Endodermal cell (in vitro differentiated cells): ENCODE measurements at regions not wholly inside any gene's neighbourhood (a gene's known extent, or its start where the extent isn't known, plus 50 kb on each side); places are given as distances from the start of the nearest gene placed in this dataset.
A peak's percentile ranks its signal among the peaks of the same experiment; 100 is the strongest.

ENCODE experiments used
- DNase-seq: peaks from one replicate; pipeline ENCODE4 v3.0.0-alpha.2; 2017
- H3K27ac ChIP-seq: 2 replicates; pipeline ENCODE4 v1.5.1; 2013; ENCODE audit warnings: mild to moderate bottlenecking, low read depth, low read length, moderate library complexity
- H3K27me3 ChIP-seq: 2 replicates; pipeline ENCODE4 v1.6.1; 2013; ENCODE audit warnings: mild to moderate bottlenecking, low read length, moderate library complexity; ENCODE audit not compliant: insufficient read depth, control insufficient read depth, poor library complexity, severe bottlenecking
- H3K36me3 ChIP-seq: 2 replicates; pipeline ENCODE4 v1.7.0; 2013; ENCODE audit warnings: mild to moderate bottlenecking, low read length, moderate library complexity; ENCODE audit not compliant: control insufficient read depth, insufficient read depth
- H3K4me1 ChIP-seq: one replicate; pipeline ENCODE4 v1.7.0; 2013; ENCODE audit warnings: low read length; ENCODE audit not compliant: control insufficient read depth, insufficient read depth
- H3K4me3 ChIP-seq: 2 replicates; pipeline ENCODE4 v1.5.1; 2013; ENCODE audit warnings: mild to moderate bottlenecking, low read length, moderate library complexity
- H3K9ac ChIP-seq: 2 replicates; pipeline ENCODE4 v1.6.1; 2013; ENCODE audit warnings: mild to moderate bottlenecking, low read length, moderate library complexity; ENCODE audit not compliant: poor library complexity, severe bottlenecking; ENCODE audit errors: extremely low read depth
- H3K9me3 ChIP-seq: 2 replicates; pipeline ENCODE4 v1.6.1; 2013; ENCODE audit warnings: mild to moderate bottlenecking, low read length, moderate library complexity; ENCODE audit not compliant: control insufficient read depth
- H3K27ac Mint-ChIP-seq: 2 replicates; pipeline ENCODE4 v1.8.0; 2020; ENCODE audit warnings: mixed read lengths
- H3K27me3 Mint-ChIP-seq: 2 replicates; pipeline ENCODE4 v1.8.0; 2021; ENCODE audit warnings: mild to moderate bottlenecking, mixed read lengths; ENCODE audit not compliant: insufficient read depth
- H3K36me3 Mint-ChIP-seq: 2 replicates; pipeline ENCODE4 v1.8.0; 2020; ENCODE audit warnings: low read depth, mixed read lengths
- H3K4me1 Mint-ChIP-seq: 2 replicates; pipeline ENCODE4 v1.8.0; 2020; ENCODE audit warnings: mixed read lengths
- H3K4me3 Mint-ChIP-seq: 2 replicates; pipeline ENCODE4 v1.8.0; 2020; ENCODE audit warnings: mild to moderate bottlenecking, moderate library complexity, mixed read lengths
- H3K9me3 Mint-ChIP-seq: 2 replicates; pipeline ENCODE4 v1.8.0; 2020; ENCODE audit warnings: mild to moderate bottlenecking, mixed read lengths
- WGBS, 2 experiments: methylation state at CpG; one replicate each; pipeline versions ENCODE4 v1.1.5 to v1.1.7; 2013; ENCODE audit warnings: missing lambda C conversion rate in 2 of 2, mixed read lengths in 1 of 2; ENCODE audit not compliant: insufficient coverage in 1 of 2, insufficient read length in 1 of 2; 5-methylcytosine and 5-hydroxymethylcytosine counted together
- TF ChIP-seq, protein P1 (sequence below): fragments of 200-600 bp; sonication (generic); conservative IDR thresholded peaks from 2 replicates; pipeline ENCODE4 v1.5.0; 2021; ENCODE audit warnings: antibody characterized with exemption, mild to moderate bottlenecking

DNA sequence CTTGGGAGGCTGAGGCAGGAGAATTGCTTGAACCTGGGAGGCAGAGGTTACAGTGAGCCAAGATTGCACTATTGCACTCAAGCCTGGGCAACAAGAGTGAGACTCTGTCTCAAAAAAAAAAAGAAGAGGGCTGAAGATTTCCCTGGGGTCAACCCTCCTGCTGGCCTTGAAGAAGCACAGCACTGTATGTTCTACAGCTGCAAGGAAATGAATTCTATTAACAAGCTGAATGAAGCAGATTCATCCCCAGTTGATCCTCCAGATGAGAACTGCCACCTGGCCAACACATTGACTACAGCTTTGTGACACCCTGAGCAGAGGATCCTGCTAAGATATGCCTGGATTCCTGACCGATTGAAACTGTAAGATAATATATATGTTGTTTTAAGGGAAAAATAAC lies 129.5 kb downstream of the ADSS2 start:
- Mint-ChIP-seq H3K9me3 (peaks cover 16% of the 10 kb centered on the region), H3K36me3 (no peaks in the 10 kb centered on the region), H3K4me1 (peaks cover 4% of the 10 kb centered on the region), H3K4me3 (no peak overlapping the region), H3K27ac (no peak overlapping the region), H3K27me3 (no peaks in the 10 kb centered on the region)
- no peaks in the 10 kb centered on the region for H3K36me3 ChIP-seq
- H3K27me3 ChIP-seq: no peaks in the 10 kb centered on the region
- no peak overlapping the region for H3K4me3 ChIP-seq
- no peak overlapping the region for H3K27ac ChIP-seq
- DNase-seq: no peak
- TF ChIP-seq, protein P1, sequence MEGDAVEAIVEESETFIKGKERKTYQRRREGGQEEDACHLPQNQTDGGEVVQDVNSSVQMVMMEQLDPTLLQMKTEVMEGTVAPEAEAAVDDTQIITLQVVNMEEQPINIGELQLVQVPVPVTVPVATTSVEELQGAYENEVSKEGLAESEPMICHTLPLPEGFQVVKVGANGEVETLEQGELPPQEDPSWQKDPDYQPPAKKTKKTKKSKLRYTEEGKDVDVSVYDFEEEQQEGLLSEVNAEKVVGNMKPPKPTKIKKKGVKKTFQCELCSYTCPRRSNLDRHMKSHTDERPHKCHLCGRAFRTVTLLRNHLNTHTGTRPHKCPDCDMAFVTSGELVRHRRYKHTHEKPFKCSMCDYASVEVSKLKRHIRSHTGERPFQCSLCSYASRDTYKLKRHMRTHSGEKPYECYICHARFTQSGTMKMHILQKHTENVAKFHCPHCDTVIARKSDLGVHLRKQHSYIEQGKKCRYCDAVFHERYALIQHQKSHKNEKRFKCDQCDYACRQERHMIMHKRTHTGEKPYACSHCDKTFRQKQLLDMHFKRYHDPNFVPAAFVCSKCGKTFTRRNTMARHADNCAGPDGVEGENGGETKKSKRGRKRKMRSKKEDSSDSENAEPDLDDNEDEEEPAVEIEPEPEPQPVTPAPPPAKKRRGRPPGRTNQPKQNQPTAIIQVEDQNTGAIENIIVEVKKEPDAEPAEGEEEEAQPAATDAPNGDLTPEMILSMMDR: no peak
- H3K9me3 ChIP-seq: peaks cover 5% of the 10 kb centered on the region
- H3K4me1 ChIP-seq: no peaks in the 10 kb centered on the region
- no peak overlapping the region for H3K9ac ChIP-seq
- 94% methylated on average over 1 of the region's 1 CpG; no CpG with 5 or more reads in 1 of the 2 experiments for WGBS, 2 experiments

GRCh38 chr1:244322791-244323521 lies 128.8 kb downstream of the ADSS2 start:
- no peaks in the 10 kb centered on the region for H3K36me3 ChIP-seq
- peaks cover 4% of the 10 kb centered on the region for H3K4me1 Mint-ChIP-seq
- H3K27me3 Mint-ChIP-seq: no peaks in the 10 kb centered on the region
- H3K27me3 ChIP-seq: no peaks in the 10 kb centered on the region
- no peak overlapping the region for H3K27ac ChIP-seq
- no peak overlapping the region for H3K4me3 ChIP-seq
- no peak overlapping the region for H3K4me3 Mint-ChIP-seq
- no peaks in the 10 kb centered on the region for H3K36me3 Mint-ChIP-seq
- 77 to 78% methylated on average over 5 to 6 of the region's 6 CpGs for WGBS, 2 experiments
- peaks cover 5% of the 10 kb centered on the region for H3K9me3 ChIP-seq
- peaks cover 20% of the 10 kb centered on the region for H3K9me3 Mint-ChIP-seq
- no peak overlapping the region for H3K9ac ChIP-seq
- TF ChIP-seq, protein P1: no peak
- peak; percentile 69 for DNase-seq
- H3K4me1 ChIP-seq: no peaks in the 10 kb centered on the region
- H3K27ac Mint-ChIP-seq: peak overlapping the region; percentile 77

DNA sequence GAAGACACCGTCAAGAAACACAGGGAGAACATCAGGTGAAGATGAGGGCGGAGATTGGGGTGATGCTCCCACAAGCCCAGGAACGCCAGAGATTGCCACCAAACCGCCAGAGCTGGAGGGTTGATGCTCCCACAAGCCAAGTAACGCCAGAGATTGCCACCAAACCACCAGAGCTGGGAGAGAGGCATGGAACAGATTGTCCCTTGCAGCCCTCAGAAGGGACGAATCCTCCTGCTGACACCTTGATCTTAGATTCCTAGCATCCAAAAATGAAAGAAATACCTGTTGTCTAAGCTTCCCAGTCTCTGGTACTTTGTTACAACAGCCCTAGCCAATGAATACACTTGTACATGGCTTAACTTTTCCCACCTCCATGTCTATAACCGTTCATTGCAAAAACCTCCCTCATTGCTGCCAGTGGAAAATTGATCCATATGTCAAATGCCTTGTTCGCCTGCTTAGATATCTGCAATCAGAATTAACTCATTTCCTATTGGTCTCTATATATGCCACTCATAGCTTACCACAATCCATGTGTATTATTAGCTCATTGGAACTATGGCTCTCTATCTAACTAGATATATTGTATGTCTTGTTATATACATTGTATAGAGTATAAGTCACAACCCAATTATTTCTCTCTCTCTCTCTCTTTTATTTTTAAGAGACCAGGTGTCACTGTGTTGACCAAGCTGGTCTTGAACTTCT lies 127.4 kb downstream of the ADSS2 start:
- no peaks in the 10 kb centered on the region for H3K27me3 Mint-ChIP-seq
- Histone ChIP-seq H3K36me3 (no peaks in the 10 kb centered on the region), H3K4me3 (no peak overlapping the region), H3K27me3 (no peaks in the 10 kb centered on the region), H3K9ac (no peak overlapping the region), H3K9me3 (peaks cover 12% of the 10 kb centered on the region), H3K4me1 (no peaks in the 10 kb centered on the region), H3K27ac (no peak overlapping the region)
- peaks cover 1% of the 10 kb centered on the region for H3K36me3 Mint-ChIP-seq
- no peak overlapping the region for H3K27ac Mint-ChIP-seq
- peaks cover 26% of the 10 kb centered on the region for H3K9me3 Mint-ChIP-seq
- 92 to 98% methylated on average over 6 to 8 of the region's 8 CpGs for WGBS, 2 experiments
- peaks cover 4% of the 10 kb centered on the region for H3K4me1 Mint-ChIP-seq
- H3K4me3 Mint-ChIP-seq: no peak overlapping the region
- TF ChIP-seq, protein P1: no peak
- no peak for DNase-seq
